ENCODE measurements at regions not wholly inside any gene's neighbourhood (a gene's known extent, or its start where the extent isn't known, plus 50 kb on each side); places are given as distances from the start of the nearest gene placed in this dataset.

DNA sequence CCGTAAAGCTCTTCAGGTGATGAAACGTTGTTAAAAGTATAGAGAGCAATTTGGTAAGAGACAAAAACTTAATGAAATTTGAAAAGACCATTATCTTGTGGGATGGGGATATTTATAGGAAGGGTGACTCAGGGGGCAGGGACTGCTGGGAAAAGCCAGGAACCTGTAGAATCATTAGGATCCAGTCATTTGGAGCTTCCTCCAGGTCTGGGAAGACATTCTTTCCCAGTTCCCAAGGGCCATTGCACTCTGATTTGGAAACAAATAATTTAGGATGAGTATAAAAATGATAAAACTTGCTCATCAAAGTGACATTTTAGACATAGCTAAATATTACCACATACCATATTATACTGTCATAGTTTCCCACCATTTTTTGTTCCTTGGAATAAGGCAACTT is 143.9 kb downstream of the PFKFB3 start:
- Histone ChIP-seq H3K27ac (no peak overlapping the region), H3K4me3 (no peak overlapping the region), H3K4me1 (replicated peaks) (no peaks in the 10 kb centered on the region), H3K27me3 (replicated peaks; ENCODE audit: insufficient read depth) (no peaks in the 10 kb centered on the region), H3K9me3 (no peaks in the 10 kb centered on the region), H3K36me3 (no peaks in the 10 kb centered on the region)
- WGBS, result 94% methylated on average over 2 of the region's 2 CpGs
- intact Hi-C loops (cut with DNase I), result no loop called here
- TF ChIP-seq, protein P1, sequence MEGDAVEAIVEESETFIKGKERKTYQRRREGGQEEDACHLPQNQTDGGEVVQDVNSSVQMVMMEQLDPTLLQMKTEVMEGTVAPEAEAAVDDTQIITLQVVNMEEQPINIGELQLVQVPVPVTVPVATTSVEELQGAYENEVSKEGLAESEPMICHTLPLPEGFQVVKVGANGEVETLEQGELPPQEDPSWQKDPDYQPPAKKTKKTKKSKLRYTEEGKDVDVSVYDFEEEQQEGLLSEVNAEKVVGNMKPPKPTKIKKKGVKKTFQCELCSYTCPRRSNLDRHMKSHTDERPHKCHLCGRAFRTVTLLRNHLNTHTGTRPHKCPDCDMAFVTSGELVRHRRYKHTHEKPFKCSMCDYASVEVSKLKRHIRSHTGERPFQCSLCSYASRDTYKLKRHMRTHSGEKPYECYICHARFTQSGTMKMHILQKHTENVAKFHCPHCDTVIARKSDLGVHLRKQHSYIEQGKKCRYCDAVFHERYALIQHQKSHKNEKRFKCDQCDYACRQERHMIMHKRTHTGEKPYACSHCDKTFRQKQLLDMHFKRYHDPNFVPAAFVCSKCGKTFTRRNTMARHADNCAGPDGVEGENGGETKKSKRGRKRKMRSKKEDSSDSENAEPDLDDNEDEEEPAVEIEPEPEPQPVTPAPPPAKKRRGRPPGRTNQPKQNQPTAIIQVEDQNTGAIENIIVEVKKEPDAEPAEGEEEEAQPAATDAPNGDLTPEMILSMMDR (IDR thresholded peaks at IDR 0.05), result no peak
- TF ChIP-seq POLR2AphosphoS5 (IDR thresholded peaks at IDR 0.05) (no peak), POLR2A (IDR thresholded peaks at IDR 0.05) (no peak)
- DNase-seq (ENCODE audit: low spot score), result no peak

DNA sequence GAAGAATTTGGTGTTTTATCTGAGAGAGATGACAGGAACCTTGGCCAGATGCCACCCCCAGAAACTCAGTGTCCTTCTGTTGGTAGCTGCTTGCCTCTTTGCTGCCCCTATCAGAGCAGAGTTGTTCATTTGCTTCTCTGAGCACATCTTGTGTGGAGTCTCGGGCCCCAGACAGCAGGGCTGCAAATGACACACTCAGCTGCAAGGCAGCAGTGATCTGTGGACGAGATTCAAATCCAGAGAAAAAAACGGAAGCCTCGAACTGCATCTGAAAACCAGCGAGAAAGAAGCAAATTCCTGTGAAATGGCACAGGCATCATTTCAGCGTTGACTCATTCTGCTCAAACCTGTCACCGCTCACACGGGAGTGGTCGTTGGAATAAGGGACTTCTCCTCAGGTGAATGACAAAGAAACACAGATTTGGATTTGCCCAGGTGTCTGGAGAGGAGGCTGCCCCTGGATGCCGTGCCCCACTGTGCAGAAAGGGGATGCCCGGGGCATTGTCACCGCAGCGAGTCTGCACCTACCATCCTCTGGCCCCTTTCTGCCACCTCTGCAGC is 144.7 kb downstream of the PFKFB3 start:
- H3K27me3 ChIP-seq (replicated peaks; ENCODE audit: insufficient read depth), result no peaks in the 10 kb centered on the region
- intact Hi-C loops (cut with DNase I), result no loop called here
- H3K4me1 ChIP-seq (replicated peaks), result no peaks in the 10 kb centered on the region
- no peak for DNase-seq (ENCODE audit: low spot score)
- H3K36me3 ChIP-seq, result no peaks in the 10 kb centered on the region
- no peaks in the 10 kb centered on the region for H3K9me3 ChIP-seq
- TF ChIP-seq, protein P1 (IDR thresholded peaks at IDR 0.05), result no peak
- TF ChIP-seq POLR2A (IDR thresholded peaks at IDR 0.05) (no peak), POLR2AphosphoS5 (IDR thresholded peaks at IDR 0.05) (no peak)
- no peak overlapping the region for H3K4me3 ChIP-seq
- no peak overlapping the region for H3K27ac ChIP-seq
- WGBS, result 48% methylated on average over 13 of the region's 13 CpGs

DNA sequence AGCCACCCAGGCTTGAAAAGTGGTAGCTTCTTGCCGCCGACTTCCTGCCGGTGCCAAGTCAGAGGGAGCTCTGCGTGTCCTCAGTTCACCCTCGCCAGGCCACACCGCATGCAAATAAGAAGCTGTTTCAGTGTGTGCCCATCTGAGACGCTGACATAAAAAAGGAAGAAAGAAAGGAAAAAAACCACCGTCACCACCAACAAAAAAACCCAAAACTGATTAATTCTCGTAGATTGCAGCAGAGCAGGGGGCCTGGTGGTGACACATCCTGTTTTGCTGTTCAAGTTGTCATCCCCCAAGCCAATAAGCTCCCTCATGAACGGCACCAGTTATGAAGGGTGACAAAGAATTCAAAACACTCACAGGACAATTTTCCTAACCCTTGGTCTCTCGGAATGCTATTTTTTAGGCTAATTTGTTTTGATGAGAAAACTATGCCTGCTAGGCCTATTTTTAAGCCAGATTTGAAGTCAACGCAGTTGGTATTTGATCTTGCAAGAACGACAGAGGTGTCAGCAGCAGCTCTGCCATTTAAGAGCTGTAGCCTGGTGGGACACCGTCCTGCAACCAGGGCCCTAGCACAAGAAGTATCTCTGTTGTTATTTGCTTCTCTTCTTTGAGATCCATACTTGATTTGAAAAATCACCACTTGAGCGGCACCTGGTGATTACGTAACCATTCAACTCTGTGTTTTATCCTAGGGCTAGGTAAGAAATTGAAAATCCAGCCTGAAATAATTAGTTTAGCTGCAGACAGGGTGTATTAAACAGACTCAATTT is 145.6 kb downstream of the PFKFB3 start:
- Histone ChIP-seq H3K4me1 (replicated peaks) (no peaks in the 10 kb centered on the region), H3K4me3 (no peak overlapping the region), H3K27ac (no peak overlapping the region), H3K36me3 (no peaks in the 10 kb centered on the region), H3K9me3 (no peaks in the 10 kb centered on the region), H3K27me3 (replicated peaks; ENCODE audit: insufficient read depth) (no peaks in the 10 kb centered on the region)
- 48% methylated on average over 16 of the region's 16 CpGs for WGBS
- intact Hi-C loops (cut with DNase I), result no loop called here
- peak; percentile 22 for DNase-seq (ENCODE audit: low spot score)
- TF ChIP-seq POLR2A (IDR thresholded peaks at IDR 0.05) (no peak), POLR2AphosphoS5 (IDR thresholded peaks at IDR 0.05) (peak; percentile 10)
- TF ChIP-seq, protein P1 (IDR thresholded peaks at IDR 0.05), result no peak

DNA sequence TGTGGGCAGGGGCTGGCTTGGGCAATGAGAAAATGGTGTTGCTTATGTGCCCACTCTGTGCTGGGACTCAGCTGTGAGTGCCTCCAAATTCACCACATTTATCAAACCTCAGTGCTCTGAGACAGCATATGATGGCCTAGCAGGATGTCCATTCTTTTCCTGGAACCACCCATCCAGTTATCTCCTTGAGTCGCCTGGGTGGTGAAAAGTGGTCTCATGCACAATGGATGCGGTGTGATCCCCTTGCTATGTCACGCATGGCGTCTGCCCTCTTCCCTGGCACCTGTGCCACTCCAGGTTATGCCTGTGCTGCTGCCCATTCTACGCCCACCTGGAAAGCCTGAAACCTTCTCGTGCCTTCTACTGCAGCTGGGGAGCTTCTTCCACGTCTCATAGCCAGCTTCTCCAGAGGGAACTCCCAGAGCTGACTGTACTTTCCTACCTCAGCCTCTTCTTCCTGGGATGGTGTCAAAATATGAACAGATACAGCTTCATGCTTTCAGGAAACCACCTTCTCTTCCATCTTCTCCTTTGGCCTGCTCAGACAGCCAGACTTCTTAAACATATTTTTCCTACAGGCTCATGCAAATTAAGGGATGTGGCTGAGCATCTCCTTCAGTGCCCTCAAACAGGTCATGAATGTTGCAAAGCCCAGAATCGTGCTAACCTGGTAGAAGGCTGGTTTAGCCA is 147.3 kb downstream of the PFKFB3 start:
- no peak overlapping the region for H3K27ac ChIP-seq

More for the DNA sequence above, 147.3 kb downstream of the PFKFB3 start:
- WGBS, result 97% methylated on average over 8 of the region's 8 CpGs
- no peaks in the 10 kb centered on the region for H3K27me3 ChIP-seq (replicated peaks; ENCODE audit: insufficient read depth)
- no peaks in the 10 kb centered on the region for H3K36me3 ChIP-seq
- no peaks in the 10 kb centered on the region for H3K9me3 ChIP-seq
- H3K4me1 ChIP-seq (replicated peaks), result no peaks in the 10 kb centered on the region
- TF ChIP-seq POLR2A (IDR thresholded peaks at IDR 0.05) (no peak), POLR2AphosphoS5 (IDR thresholded peaks at IDR 0.05) (no peak)
- TF ChIP-seq, protein P1 (IDR thresholded peaks at IDR 0.05), result no peak
- DNase-seq (ENCODE audit: low spot score), result no peak
- intact Hi-C loops (cut with DNase I), result no loop called here
- no peak overlapping the region for H3K4me3 ChIP-seq

Measured in prostate gland (tissue), 2 donors.